HUES48 (cell line): ENCODE measurements at regions not wholly inside any gene's neighbourhood (a gene's known extent, or its start where the extent isn't known, plus 50 kb on each side); places are given as distances from the start of the nearest gene placed in this dataset.

Experiments used
- H3K27ac ChIP-seq: one replicate; pipeline ENCODE4 v1.7.0; 2013; ENCODE audit warnings: low read depth, low read length, inconsistent platforms
- H3K27me3 ChIP-seq: 2 replicates; pipeline ENCODE4 v1.6.1; 2013; ENCODE audit warnings: mild to moderate bottlenecking, low read length; ENCODE audit not compliant: control insufficient read depth, insufficient read depth
- H3K36me3 ChIP-seq: 2 replicates; pipeline ENCODE4 v1.6.1; 2013; ENCODE audit warnings: low read length; ENCODE audit not compliant: control insufficient read depth, insufficient read depth
- H3K4me1 ChIP-seq: 2 replicates; pipeline ENCODE4 v1.6.1; 2013; ENCODE audit warnings: mild to moderate bottlenecking, low read length; ENCODE audit not compliant: control insufficient read depth, insufficient read depth
- H3K4me3 ChIP-seq: 2 replicates; pipeline ENCODE4 v1.5.1; 2013; ENCODE audit warnings: mild to moderate bottlenecking, low read depth, low read length
- H3K9ac ChIP-seq: 2 replicates; pipeline ENCODE4 v1.6.1; 2013; ENCODE audit warnings: mild to moderate bottlenecking, low read depth, low read length, moderate library complexity
- H3K9me3 ChIP-seq: 2 replicates; pipeline ENCODE4 v1.6.1; 2013; ENCODE audit warnings: low read length; ENCODE audit not compliant: control insufficient read depth, insufficient read depth

DNA sequence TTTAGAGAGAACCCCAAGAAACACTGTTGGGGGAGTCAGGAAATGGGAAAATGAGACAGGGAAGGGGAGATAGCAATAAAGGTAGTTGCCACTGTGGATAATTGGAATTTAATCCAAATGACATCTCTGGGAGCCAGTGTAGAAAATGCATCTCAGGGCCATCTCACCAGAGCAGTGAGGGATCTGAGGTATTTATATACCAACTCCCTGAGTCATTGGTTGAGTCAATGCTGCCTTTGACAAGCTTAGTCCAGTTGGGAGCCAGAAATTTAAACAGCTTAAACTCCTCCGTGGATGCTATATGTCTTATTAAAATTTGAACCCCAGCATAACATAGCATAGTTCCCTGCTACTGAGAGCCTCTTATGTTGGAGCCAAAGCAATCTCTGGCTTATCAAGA, 140.3 kb downstream of the SLC30A10 start:
- H3K4me3 ChIP-seq: no peak overlapping the region
- no peak overlapping the region for H3K9ac ChIP-seq
- no peaks in the 10 kb centered on the region for H3K9me3 ChIP-seq
- H3K27me3 ChIP-seq: no peaks in the 10 kb centered on the region
- H3K4me1 ChIP-seq: peaks cover 4% of the 10 kb centered on the region; the same call in 1 of the 2 replicates
- no peak overlapping the region for H3K27ac ChIP-seq
- H3K36me3 ChIP-seq: no peaks in the 10 kb centered on the region

DNA sequence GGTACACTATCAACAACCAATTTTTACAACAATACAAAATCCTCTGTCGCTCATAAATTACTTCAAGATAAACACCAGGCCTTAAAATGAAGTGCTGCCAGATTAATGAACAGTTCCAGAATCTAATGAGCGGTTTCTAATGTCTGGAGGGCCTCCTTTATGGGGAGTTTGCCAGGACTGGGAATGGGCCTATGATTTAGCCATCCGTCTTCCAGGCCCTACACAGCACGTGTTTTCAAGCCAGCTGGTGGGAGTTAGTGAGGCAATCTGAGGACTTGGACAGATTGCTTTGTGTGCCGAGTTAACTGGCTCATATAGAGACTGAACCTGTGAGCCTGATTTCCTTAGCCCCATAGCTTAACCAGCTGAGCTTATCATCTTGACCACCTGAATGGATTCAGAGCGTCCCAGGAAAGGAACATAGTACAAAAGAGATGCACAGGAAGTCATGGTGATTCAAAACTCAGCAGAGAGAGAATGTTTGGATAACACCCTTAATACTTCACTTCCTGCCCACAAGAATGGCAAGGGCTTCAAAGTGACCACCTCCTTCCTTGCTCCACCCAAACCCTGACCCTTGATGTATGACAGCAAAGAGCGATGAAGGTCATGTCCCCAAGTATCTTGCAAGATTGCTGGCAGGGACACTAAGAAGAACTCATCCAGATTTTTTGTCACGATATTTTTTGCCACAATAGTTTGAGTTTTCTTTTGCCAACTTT, 143.5 kb downstream of the SLC30A10 start:
- H3K9me3 ChIP-seq: no peaks in the 10 kb centered on the region
- no peak overlapping the region for H3K9ac ChIP-seq
- H3K27ac ChIP-seq: no peak overlapping the region
- H3K4me1 ChIP-seq: no peaks in the 10 kb centered on the region
- no peak overlapping the region for H3K4me3 ChIP-seq
- H3K36me3 ChIP-seq: no peaks in the 10 kb centered on the region
- H3K27me3 ChIP-seq: no peaks in the 10 kb centered on the region

DNA sequence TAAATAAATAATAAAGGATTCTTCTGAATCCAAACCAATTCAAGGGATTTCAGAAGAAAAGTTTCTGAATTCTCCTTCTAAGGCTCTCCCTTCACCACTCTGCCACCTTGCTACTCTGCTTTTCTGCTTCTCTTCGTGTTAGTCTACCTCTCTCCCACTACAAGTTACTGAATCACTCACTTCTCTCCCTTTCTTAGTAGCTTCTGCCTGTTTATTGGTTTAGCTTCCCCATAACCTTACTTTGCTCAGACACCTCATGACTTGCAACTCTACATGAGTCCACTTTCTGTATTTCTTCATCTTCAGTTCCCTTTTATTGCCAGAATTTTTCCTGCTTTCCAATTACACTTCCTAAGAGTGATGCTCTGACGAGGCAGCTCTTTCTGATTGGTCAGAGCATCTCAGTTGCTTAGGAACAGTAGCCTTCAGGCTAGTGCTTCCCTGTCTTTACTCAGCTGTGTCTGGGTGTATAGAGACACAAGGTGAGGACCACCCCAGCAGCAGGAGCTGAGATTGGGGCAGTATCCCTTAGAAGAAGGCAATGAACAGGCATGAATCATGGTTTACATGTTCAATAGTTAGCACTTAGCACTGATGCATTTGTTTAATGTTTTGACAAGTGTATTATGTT, 144.6 kb downstream of the SLC30A10 start:
- Histone ChIP-seq H3K27ac (no peak overlapping the region), H3K4me3 (no peak overlapping the region), H3K9ac (no peak overlapping the region), H3K36me3 (no peaks in the 10 kb centered on the region), H3K9me3 (no peaks in the 10 kb centered on the region), H3K27me3 (no peaks in the 10 kb centered on the region), H3K4me1 (no peaks in the 10 kb centered on the region)

DNA sequence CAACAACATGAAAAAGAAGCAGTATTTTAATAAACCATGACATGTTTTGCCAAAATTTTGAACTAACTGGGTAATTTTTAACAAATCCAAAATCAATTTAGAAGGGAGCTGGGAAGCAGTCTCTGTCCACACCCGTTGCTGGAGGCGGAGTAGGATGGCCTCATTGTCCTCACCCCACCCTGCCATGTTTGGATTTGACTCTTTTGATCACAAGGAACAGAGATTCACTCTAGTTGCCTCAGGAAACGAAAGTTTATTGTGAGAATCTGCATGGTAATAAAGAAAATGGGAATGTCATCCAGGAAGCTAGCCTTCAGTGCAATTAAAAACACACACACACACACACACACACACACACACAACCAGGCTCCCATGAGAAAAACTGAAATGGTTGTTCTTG, 145.4 kb downstream of the SLC30A10 start:
- H3K4me1 ChIP-seq: no peaks in the 10 kb centered on the region
- no peaks in the 10 kb centered on the region for H3K9me3 ChIP-seq
- H3K36me3 ChIP-seq: no peaks in the 10 kb centered on the region
- H3K27ac ChIP-seq: no peak overlapping the region
- H3K9ac ChIP-seq: no peak overlapping the region
- no peak overlapping the region for H3K4me3 ChIP-seq
- no peaks in the 10 kb centered on the region for H3K27me3 ChIP-seq

DNA sequence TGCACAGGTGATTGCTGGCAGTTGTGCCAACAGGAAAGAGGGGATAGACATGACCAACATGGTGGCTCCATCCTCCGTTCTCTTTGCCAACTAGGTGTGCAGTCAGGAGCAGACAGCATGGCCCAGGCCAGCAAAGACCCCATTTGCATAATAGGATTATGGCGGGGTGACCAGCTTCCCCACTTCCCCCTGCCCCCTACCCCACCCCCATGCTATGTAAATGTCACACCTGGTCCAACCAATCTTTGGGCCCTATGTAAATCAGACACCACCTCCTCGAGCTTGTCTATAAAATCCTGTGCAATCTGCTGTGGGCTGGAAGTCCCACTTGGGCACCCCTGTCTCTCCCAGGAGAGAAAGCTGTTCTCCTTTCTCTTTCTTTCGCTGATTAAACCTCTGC, 146.0 kb downstream of the SLC30A10 start:
- Histone ChIP-seq H3K9ac (no peak overlapping the region), H3K4me3 (no peak overlapping the region), H3K4me1 (no peaks in the 10 kb centered on the region), H3K36me3 (no peaks in the 10 kb centered on the region), H3K27me3 (no peaks in the 10 kb centered on the region), H3K9me3 (no peaks in the 10 kb centered on the region), H3K27ac (no peak overlapping the region)

DNA sequence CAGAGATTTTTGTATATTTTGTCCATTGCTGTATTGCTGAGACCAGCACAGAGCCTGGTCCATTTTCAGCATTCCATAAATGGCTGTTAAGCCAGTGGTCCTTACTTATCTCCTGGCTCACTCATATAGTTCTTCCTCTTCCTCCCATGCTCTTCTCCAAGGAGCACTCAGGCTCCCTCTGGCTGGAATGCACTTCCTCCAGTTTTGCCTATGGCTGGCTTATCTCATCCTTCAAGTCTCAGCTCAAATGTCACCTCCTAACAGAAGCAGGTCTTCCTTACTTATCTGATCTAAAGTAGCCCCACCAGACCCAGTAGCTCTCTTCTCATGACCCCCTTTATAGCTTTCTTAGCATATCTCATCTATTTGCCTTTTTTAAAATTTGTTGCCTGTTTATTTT, 146.9 kb downstream of the SLC30A10 start:
- Histone ChIP-seq H3K9ac (no peak overlapping the region), H3K4me1 (no peaks in the 10 kb centered on the region), H3K36me3 (no peaks in the 10 kb centered on the region), H3K4me3 (no peak overlapping the region), H3K27ac (no peak overlapping the region), H3K27me3 (no peaks in the 10 kb centered on the region), H3K9me3 (no peaks in the 10 kb centered on the region)

DNA sequence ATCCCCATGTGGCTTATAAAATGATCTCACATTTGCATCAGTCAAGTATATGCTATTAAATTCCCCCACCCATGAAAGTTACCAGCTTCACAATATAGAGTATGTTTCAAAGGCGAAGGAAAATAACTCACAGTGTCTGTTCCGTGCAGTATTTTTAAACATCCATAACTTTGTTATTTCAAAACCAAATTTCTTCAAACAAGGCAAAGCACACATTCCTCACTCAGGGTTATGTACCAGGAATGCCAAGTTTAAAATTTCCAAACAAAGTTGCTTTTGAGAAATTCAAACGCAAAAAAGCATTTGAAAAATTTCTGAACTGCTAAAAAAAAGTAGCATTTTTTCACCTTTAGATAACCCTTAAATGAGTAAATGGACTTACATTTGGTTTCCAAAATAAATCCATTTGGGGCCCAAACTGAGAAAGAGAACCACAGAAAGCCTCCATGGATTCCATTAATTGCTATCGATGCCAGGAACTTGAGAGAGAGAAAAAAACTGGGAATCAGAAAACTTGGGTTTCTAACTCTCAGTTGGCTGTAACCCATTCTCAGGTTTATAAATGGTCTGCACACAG, 149.5 kb downstream of the SLC30A10 start:
- H3K27ac ChIP-seq: no peak overlapping the region
- no peaks in the 10 kb centered on the region for H3K9me3 ChIP-seq
- no peak overlapping the region for H3K9ac ChIP-seq
- no peak overlapping the region for H3K4me3 ChIP-seq
- no peaks in the 10 kb centered on the region for H3K36me3 ChIP-seq
- no peaks in the 10 kb centered on the region for H3K4me1 ChIP-seq
- H3K27me3 ChIP-seq: no peaks in the 10 kb centered on the region

DNA sequence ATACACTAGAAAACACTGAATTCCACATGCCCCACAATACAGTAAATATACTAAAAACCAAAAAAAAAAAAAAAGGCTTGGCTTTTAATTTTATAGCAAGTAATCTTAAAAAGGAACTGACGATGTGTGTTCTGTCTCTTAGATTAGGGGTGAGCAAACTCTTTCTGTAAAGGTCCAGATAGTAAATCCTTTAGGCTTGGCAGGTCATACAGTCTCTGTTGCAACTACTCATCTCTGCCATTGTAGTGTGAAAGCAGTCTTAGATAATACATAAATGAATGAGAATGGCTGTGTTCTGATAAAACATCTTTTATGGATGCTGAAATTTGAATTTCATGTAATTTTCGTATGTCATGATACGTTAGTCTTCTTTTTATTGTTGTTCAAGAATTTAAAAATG, 150.2 kb downstream of the SLC30A10 start:
- Histone ChIP-seq H3K36me3 (no peaks in the 10 kb centered on the region), H3K27ac (no peak overlapping the region), H3K27me3 (no peaks in the 10 kb centered on the region), H3K4me3 (no peak overlapping the region), H3K9me3 (no peaks in the 10 kb centered on the region), H3K9ac (no peak overlapping the region), H3K4me1 (no peaks in the 10 kb centered on the region)

DNA sequence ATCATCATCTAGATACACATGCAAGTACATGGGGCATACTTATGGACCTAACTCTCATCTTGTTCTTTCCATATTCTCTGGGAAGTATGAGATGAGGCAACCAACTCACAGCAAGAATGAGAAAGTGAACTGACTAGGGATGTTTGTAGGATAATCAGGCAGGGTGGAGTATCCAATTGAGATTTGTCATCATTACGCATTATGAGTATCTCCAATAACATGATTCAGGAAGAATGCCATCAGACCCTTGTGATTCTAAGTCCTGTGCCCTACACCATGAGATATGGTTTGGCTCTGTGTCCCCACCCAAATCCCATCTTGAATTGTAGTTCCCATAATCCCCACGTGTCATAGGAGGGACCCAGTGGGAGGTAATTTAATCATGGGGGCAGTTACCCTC, 154.0 kb downstream of the SLC30A10 start:
- Histone ChIP-seq H3K9me3 (no peaks in the 10 kb centered on the region), H3K9ac (no peak overlapping the region), H3K27ac (no peak overlapping the region), H3K4me1 (no peaks in the 10 kb centered on the region), H3K36me3 (no peaks in the 10 kb centered on the region), H3K4me3 (no peak overlapping the region), H3K27me3 (no peaks in the 10 kb centered on the region)

DNA sequence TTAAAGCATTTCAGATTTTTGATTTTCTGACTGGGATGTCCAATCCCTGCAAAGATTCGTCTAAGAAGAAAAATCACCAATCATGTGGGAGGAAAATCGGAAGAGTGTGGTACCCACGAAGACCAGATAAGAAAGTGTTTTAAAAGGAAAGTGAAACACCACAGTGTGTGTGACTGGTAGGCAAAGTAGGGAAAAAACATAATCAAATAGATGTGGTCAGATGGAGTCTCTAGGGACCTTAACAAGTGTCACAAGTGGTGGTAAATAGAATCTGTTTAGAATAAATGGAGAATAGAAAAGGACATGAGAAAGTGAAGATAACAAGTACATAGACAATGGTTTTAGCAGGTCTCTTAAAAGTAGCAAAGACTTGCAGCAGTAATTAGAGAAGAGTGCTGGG, 154.6 kb downstream of the SLC30A10 start:
- Histone ChIP-seq H3K4me3 (no peak overlapping the region), H3K36me3 (no peaks in the 10 kb centered on the region), H3K9ac (no peak overlapping the region), H3K9me3 (no peaks in the 10 kb centered on the region), H3K27ac (no peak overlapping the region), H3K27me3 (no peaks in the 10 kb centered on the region), H3K4me1 (no peaks in the 10 kb centered on the region)

DNA sequence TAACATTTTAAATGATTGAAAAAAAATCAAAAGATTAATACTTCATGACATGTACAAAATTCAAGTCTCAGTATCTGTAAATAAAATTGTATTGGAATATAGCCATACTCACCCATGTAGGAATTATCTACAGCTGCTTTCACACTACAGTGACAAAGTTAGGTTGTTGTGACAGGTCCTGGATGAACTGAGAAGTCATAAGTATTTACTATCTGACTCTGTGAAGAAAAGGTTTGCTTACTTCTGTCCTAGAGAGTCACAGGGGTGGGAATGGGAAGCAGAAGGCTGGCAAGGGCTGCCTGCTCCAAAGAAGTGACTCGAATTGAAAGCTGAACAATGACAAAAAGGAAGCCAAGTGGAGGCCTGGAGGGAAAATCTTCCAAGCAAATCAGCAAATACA, 155.2 kb downstream of the SLC30A10 start:
- no peak overlapping the region for H3K9ac ChIP-seq
- no peak overlapping the region for H3K27ac ChIP-seq
- no peaks in the 10 kb centered on the region for H3K27me3 ChIP-seq
- H3K4me3 ChIP-seq: no peak overlapping the region
- no peaks in the 10 kb centered on the region for H3K36me3 ChIP-seq
- H3K9me3 ChIP-seq: no peaks in the 10 kb centered on the region
- H3K4me1 ChIP-seq: no peaks in the 10 kb centered on the region
